ENCODE measurements at regions not wholly inside any gene's neighbourhood (a gene's known extent, or its start where the extent isn't known, plus 50 kb on each side); places are given as distances from the start of the nearest gene placed in this dataset.

GRCh38 chr9:95615246-95615645, 98.5 kb upstream of the PTCH1 start:
- no peak for DNase-seq
- no peak for ATAC-seq
- Mint-ChIP-seq H3K36me3 (ENCODE audit: low read depth) (no peaks in the 10 kb centered on the region), H3K27me3 (peaks cover 8% of the 10 kb centered on the region), H3K4me3 (no peak overlapping the region), H3K4me1 (ENCODE audit: low read depth) (no peaks in the 10 kb centered on the region), H3K9me3 (no peaks in the 10 kb centered on the region), H3K27ac (no peak overlapping the region)
- TF ChIP-seq, protein P1, sequence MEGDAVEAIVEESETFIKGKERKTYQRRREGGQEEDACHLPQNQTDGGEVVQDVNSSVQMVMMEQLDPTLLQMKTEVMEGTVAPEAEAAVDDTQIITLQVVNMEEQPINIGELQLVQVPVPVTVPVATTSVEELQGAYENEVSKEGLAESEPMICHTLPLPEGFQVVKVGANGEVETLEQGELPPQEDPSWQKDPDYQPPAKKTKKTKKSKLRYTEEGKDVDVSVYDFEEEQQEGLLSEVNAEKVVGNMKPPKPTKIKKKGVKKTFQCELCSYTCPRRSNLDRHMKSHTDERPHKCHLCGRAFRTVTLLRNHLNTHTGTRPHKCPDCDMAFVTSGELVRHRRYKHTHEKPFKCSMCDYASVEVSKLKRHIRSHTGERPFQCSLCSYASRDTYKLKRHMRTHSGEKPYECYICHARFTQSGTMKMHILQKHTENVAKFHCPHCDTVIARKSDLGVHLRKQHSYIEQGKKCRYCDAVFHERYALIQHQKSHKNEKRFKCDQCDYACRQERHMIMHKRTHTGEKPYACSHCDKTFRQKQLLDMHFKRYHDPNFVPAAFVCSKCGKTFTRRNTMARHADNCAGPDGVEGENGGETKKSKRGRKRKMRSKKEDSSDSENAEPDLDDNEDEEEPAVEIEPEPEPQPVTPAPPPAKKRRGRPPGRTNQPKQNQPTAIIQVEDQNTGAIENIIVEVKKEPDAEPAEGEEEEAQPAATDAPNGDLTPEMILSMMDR (IDR thresholded peaks at IDR 0.05) = no peak
- intact Hi-C loops (cut with micrococcal nuclease) = no loop called here
- POLR2A ChIA-PET = no interaction called here
- CTCF ChIA-PET = no interaction called here

DNA sequence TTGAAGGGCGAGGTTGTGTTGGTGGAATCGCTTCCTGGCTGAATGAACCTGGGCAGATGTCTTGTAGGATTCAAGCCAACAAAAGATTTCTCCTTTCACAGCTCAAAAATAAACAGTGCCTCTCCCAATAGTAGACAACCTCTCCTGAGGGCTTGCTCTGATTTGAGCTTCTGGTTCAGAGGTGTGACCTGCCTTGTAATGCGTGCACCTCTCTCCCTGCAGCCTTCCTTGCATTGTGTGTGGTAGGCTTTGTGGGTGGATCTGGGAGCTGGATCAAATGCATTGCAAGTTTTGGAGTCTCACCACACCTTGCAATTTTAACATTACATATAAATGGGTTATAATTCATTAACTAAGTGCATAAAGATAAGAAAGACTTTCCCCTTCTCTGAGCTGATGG, 96.9 kb upstream of the PTCH1 start:
- DNase-seq = no peak
- no peaks in the 10 kb centered on the region for H3K36me3 Mint-ChIP-seq (ENCODE audit: low read depth)
- peaks cover 8% of the 10 kb centered on the region for H3K27me3 Mint-ChIP-seq
- ChIA-PET POLR2A (no interaction called here), CTCF (no interaction called here)
- no peak overlapping the region for H3K4me3 Mint-ChIP-seq
- TF ChIP-seq, protein P1 (IDR thresholded peaks at IDR 0.05) = no peak
- H3K4me1 Mint-ChIP-seq (ENCODE audit: low read depth) = no peaks in the 10 kb centered on the region
- no peaks in the 10 kb centered on the region for H3K9me3 Mint-ChIP-seq
- intact Hi-C loops (cut with micrococcal nuclease) = no loop called here
- ATAC-seq = no peak
- H3K27ac Mint-ChIP-seq = no peak overlapping the region

DNA sequence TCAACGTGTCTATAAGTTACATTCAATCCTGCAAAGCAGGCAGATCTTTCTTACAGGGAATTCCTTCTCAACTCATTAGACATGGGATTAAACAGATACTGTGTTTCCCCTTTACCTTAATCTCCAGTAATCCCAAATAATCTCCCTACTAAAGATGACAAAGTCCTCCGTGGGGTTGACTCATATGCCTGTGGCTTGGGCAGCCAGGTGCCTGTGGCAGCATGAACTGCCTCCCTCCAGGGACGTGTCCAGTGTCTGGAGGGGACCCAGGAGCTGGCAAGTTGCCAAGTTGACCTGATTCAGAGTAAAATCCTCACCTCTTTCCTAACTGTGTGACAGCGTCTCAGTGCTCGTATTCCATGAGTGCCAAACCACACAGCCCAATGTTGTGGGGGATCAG, 94.6 kb upstream of the PTCH1 start:
- DNase-seq = no peak
- TF ChIP-seq, protein P1 (IDR thresholded peaks at IDR 0.05) = no peak
- intact Hi-C loops (cut with micrococcal nuclease) = no loop called here
- POLR2A ChIA-PET = interaction anchor here (0.5 kb wide), 1 partner anchor 746 kb away, joined by 3 read pairs; no protein-coding TSS in a partner anchor
- H3K4me1 Mint-ChIP-seq (ENCODE audit: low read depth) = no peaks in the 10 kb centered on the region
- no peaks in the 10 kb centered on the region for H3K9me3 Mint-ChIP-seq
- H3K4me3 Mint-ChIP-seq = no peak overlapping the region
- H3K27me3 Mint-ChIP-seq = peaks cover 7% of the 10 kb centered on the region
- ATAC-seq = no peak
- H3K27ac Mint-ChIP-seq = no peak overlapping the region
- CTCF ChIA-PET = no interaction called here
- H3K36me3 Mint-ChIP-seq (ENCODE audit: low read depth) = no peaks in the 10 kb centered on the region

- H3K27ac Mint-ChIP-seq = no peak overlapping the region
- ChIA-PET POLR2A (no interaction called here), CTCF (no interaction called here)
- DNase-seq = no peak
- H3K9me3 Mint-ChIP-seq = no peaks in the 10 kb centered on the region
- H3K4me3 Mint-ChIP-seq = no peak overlapping the region
- no peak for ATAC-seq
- no peaks in the 10 kb centered on the region for H3K4me1 Mint-ChIP-seq (ENCODE audit: low read depth)
- TF ChIP-seq, protein P1 (IDR thresholded peaks at IDR 0.05) = no peak
- H3K36me3 Mint-ChIP-seq (ENCODE audit: low read depth) = no peaks in the 10 kb centered on the region
- peaks cover 7% of the 10 kb centered on the region for H3K27me3 Mint-ChIP-seq
- intact Hi-C loops (cut with micrococcal nuclease) = no loop called here
Measured at GRCh38 chr9:95610006-95610785, 93.4 kb upstream of the PTCH1 start.

GRCh38 chr9:95609426-95609825, 92.7 kb upstream of the PTCH1 start:
- ATAC-seq = no peak
- ChIA-PET POLR2A (no interaction called here), CTCF (no interaction called here)
- Mint-ChIP-seq H3K27me3 (peaks cover 3% of the 10 kb centered on the region), H3K4me3 (no peak overlapping the region), H3K27ac (no peak overlapping the region), H3K36me3 (ENCODE audit: low read depth) (no peaks in the 10 kb centered on the region), H3K9me3 (no peaks in the 10 kb centered on the region), H3K4me1 (ENCODE audit: low read depth) (no peaks in the 10 kb centered on the region)
- no peak for DNase-seq
- intact Hi-C loops (cut with micrococcal nuclease) = no loop called here
- TF ChIP-seq, protein P1 (IDR thresholded peaks at IDR 0.05) = no peak
